MCF 10A (cell line): ENCODE measurements at regions not wholly inside any gene's neighbourhood (a gene's known extent, or its start where the extent isn't known, plus 50 kb on each side); places are given as distances from the start of the nearest gene placed in this dataset.

Experiments used
- BruUV-seq: library from RNA; stranded (reverse); fragments of 400-500 nt; replicated peaks from 2 replicates; lab custom pipeline; 2021; lab: Mats Ljungman, UMichigan
- CTCF ChIA-PET: fragments of 300-600 bp; sonication (Branson Sonifier 250); formaldehyde crosslinking; extraction: SDS; loops from one replicate; lab custom pipeline; 2021; ENCODE audit warnings: antibody characterized with exemption, inconsistent platforms; lab: Yijun Ruan, JAX
- POLR2A ChIA-PET: fragments of 300-600, 350-650 bp; sonication (Branson Sonifier 250); formaldehyde crosslinking; extraction: SDS; loops from one replicate; lab custom pipeline; 2020; ENCODE audit warnings: antibody characterized with exemption, inconsistent platforms; lab: Yijun Ruan, JAX
- DNase-seq: peaks from one replicate; pipeline ENCODE4 v3.0.0-alpha.2; 2018; ENCODE audit not compliant: unreplicated experiment
- H3K27ac Mint-ChIP-seq: one replicate; pipeline ENCODE4 v1.8.0; 2022; ENCODE audit warnings: mild to moderate bottlenecking, low read depth, mixed read lengths; ENCODE audit not compliant: unreplicated experiment
- H3K27me3 Mint-ChIP-seq: one replicate; pipeline ENCODE4 v1.8.0; 2022; ENCODE audit warnings: mixed read lengths; ENCODE audit not compliant: insufficient read depth, unreplicated experiment
- H3K36me3 Mint-ChIP-seq: one replicate; pipeline ENCODE4 v1.8.0; 2022; ENCODE audit warnings: mild to moderate bottlenecking, moderate library complexity, mixed read lengths; ENCODE audit not compliant: insufficient read depth, unreplicated experiment
- H3K4me1 Mint-ChIP-seq: one replicate; pipeline ENCODE4 v1.8.0; 2022; ENCODE audit warnings: mixed read lengths; ENCODE audit not compliant: insufficient read depth, unreplicated experiment
- H3K4me3 Mint-ChIP-seq: one replicate; pipeline ENCODE4 v1.8.0; 2022; ENCODE audit warnings: mild to moderate bottlenecking, moderate library complexity, mixed read lengths; ENCODE audit not compliant: unreplicated experiment
- H3K9me3 Mint-ChIP-seq: one replicate; pipeline ENCODE4 v1.8.0; 2022; ENCODE audit warnings: mixed read lengths; ENCODE audit not compliant: unreplicated experiment
- CTCF ChIP-seq: fragments of 200-600 bp; IDR thresholded peaks from one replicate; pipeline ENCODE4 v1.8.0; 2022; ENCODE audit warnings: antibody characterized with exemption, mild to moderate bottlenecking; ENCODE audit not compliant: unreplicated experiment
- intact Hi-C: fragments of 100-400 bp; cut with micrococcal nuclease; formaldehyde crosslinking; loops from 2 replicates; pipeline ENCODE4 v1.14.1; 2022

- Mint-ChIP-seq H3K4me1 (no peaks in the 10 kb centered on the region), H3K9me3 (peaks cover 3% of the 10 kb centered on the region), H3K27ac (no peak overlapping the region), H3K4me3 (no peak overlapping the region), H3K27me3 (no peaks in the 10 kb centered on the region), H3K36me3 (no peaks in the 10 kb centered on the region)
- intact Hi-C loops, result no loop called here
- ChIA-PET CTCF (no interaction called here), POLR2A (no interaction called here)
- DNase-seq, result peak; percentile 6
- no TSS peak for BruUV-seq
- no peak for TF ChIP-seq CTCF
These were observed 340.8 kb downstream of the LRRC3B start for GRCh38 chr3:26963361-26963743.

DNA sequence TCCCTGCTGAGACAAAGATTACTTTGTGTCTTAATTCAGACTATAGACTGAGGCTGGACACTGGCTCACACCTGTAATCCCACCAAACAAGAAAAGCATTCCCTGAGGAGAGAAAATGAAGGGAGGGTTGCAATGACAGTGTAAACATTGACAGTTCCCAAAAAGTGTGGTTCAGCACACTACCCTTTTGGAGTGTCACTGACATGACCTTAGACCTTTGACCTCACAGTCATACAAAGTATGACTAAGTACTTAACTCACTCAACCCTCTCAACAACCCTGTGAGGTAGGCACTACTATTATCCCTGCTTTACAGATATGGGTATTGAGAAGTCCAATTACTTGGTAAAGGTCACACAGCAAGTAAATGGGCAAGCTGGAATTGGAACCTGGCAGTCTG is 341.7 kb downstream of the LRRC3B start:
- Mint-ChIP-seq H3K27me3 (no peaks in the 10 kb centered on the region), H3K27ac (no peak overlapping the region), H3K4me1 (no peaks in the 10 kb centered on the region), H3K9me3 (no peaks in the 10 kb centered on the region), H3K4me3 (no peak overlapping the region), H3K36me3 (no peaks in the 10 kb centered on the region)
- POLR2A ChIA-PET, result no interaction called here
- CTCF ChIA-PET, result interaction anchor here (0.6 to 0.8 kb wide), 2 partner anchors 294 to 315 kb away, joined by 3 read pairs; no protein-coding TSS in a partner anchor
- intact Hi-C loops, result no loop called here
- DNase-seq, result no peak
- no TSS peak for BruUV-seq
- no peak for TF ChIP-seq CTCF

DNA sequence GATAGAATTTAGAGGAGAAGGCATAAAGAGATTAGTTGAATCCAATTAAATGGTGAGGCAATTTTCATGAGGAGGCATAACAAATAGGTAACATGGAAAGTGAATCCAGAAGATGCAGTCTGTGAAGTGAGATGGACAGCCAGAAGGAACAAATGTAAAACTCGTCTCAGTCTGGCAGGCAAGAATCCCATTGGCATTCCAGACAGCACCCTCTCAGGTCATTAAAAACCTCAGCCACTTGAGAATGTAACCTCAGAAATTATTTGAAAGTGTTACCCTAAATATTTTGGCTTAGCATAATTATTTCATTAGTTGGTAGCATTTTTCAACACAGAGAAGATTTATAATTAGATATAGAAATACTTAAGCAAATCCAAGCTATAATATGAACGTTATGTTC is 342.3 kb downstream of the LRRC3B start:
- POLR2A ChIA-PET, result no interaction called here
- Mint-ChIP-seq H3K36me3 (no peaks in the 10 kb centered on the region), H3K4me3 (no peak overlapping the region), H3K27ac (no peak overlapping the region), H3K4me1 (no peaks in the 10 kb centered on the region), H3K9me3 (no peaks in the 10 kb centered on the region), H3K27me3 (no peaks in the 10 kb centered on the region)
- no peak for DNase-seq
- no TSS peak for BruUV-seq
- CTCF ChIA-PET, result interaction anchor here (0.5 to 0.8 kb wide), 2 partner anchors 9 to 293 kb away, joined by 3 read pairs; no protein-coding TSS in a partner anchor
- intact Hi-C loops, result no loop called here
- no peak for TF ChIP-seq CTCF

GRCh38 chr3:26967501-26967900 is 344.9 kb downstream of the LRRC3B start:
- H3K9me3 Mint-ChIP-seq, result no peaks in the 10 kb centered on the region
- CTCF ChIA-PET, result no interaction called here
- intact Hi-C loops, result no loop called here

More at GRCh38 chr3:26967501-26967900, 344.9 kb downstream of the LRRC3B start:
- Mint-ChIP-seq H3K27me3 (no peaks in the 10 kb centered on the region), H3K36me3 (no peaks in the 10 kb centered on the region), H3K4me3 (no peak overlapping the region), H3K4me1 (no peaks in the 10 kb centered on the region), H3K27ac (no peak overlapping the region)
- POLR2A ChIA-PET, result no interaction called here
- no peak for TF ChIP-seq CTCF
- BruUV-seq, result no TSS peak
- DNase-seq, result no peak
